ENCODE measurements at regions not wholly inside any gene's neighbourhood (a gene's known extent, or its start where the extent isn't known, plus 50 kb on each side); places are given as distances from the start of the nearest gene placed in this dataset.

DNA sequence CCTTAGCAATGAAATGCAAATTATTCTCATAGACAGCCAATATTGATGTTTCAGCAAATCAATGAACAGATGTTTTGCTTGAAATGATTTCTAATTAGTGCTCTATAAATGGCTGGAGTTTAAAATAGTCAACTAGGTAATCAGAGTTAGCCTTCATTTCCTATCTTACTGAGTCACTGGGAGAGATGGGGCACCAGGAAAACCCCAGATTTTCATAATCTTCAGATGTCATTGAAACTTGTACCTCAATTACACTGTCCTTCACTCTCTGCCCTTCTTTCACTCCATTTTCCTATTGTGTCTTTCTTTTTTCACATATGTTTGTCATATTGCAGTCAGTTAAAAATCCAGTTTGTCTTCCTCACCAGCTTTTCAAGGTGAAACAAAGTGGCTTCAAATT is 92.7 kb downstream of the C12orf75 start:
- Mint-ChIP-seq H3K4me1 (peaks cover 5% of the 10 kb centered on the region), H3K27me3 (peaks cover 19% of the 10 kb centered on the region), H3K27ac (no peak overlapping the region), H3K36me3 (ENCODE audit: low read depth) (no peaks in the 10 kb centered on the region), H3K4me3 (no peak overlapping the region)
- no peak for ATAC-seq
- DNase-seq: no peak
- H3K9me3 ChIP-seq (ENCODE audit: control insufficient read depth, low read length, poor library complexity, severe bottlenecking): no peaks in the 10 kb centered on the region

DNA sequence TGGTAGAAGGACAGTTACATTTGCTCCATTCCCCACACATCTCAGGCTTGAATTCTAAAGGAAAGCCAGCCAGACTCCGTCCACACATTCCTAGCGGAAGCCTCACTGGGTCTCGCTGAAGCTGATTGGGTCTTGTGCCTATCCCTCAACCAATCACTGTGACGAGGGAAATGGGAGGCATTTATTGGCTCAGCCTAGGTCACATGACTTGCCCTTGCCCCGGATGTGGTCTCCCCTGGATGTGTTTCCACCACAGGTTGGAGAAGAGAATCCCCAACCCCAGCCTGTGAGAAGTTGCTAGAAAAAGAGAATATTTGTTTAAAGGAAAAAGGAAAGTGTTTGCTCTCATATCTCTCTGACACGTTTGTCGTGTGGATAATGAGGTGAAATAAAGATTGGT is 93.4 kb downstream of the C12orf75 start:
- Mint-ChIP-seq H3K27ac (no peak overlapping the region), H3K36me3 (ENCODE audit: low read depth) (no peaks in the 10 kb centered on the region), H3K27me3 (peaks cover 15% of the 10 kb centered on the region), H3K4me1 (peaks cover 5% of the 10 kb centered on the region), H3K4me3 (no peak overlapping the region)
- ATAC-seq: no peak
- H3K9me3 ChIP-seq (ENCODE audit: control insufficient read depth, low read length, poor library complexity, severe bottlenecking): no peaks in the 10 kb centered on the region
- no peak for DNase-seq

DNA sequence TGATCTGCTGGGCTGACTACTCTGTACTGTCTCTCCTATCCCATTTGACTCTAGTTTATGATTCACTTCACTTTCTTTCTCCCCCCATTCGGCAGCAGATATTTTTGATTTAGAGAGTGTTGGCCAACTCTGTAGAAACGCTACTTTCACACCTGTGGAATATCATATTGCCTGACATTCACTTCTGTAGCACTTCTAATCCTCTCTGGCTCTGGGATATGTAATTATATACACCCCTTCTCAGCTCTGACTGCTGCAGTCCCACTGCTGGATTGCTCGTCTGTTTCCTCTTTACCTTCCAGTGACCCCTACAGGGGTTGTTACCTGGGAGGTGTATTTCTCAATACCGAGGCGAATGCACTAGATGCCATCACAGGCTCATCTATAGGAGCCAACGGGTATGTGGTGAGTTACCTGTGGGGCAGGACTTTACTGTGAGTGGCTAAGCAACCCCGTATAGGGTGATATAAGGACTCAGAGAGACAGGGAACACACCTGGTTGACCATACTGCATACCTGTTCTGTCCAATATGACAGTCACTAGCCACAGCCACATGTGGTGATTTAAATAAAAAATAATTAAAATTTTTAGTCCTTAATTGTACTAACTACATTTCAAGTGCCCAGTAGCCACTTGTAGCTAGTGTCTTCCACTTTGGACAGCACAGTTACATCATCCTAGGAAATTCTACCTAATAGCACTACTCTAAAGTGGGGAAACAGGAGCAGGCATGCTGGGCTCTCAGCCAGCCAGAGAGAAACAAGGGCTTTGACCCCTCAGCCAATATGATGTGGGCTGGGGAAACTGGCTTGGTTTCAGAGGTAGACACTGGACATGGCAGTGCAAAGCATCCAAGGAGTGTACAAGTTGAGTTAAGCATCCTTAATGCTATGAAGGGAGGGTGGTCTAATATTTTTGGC is 95.0 kb downstream of the C12orf75 start:
- H3K9me3 ChIP-seq (ENCODE audit: control insufficient read depth, low read length, poor library complexity, severe bottlenecking): no peaks in the 10 kb centered on the region
- no peak overlapping the region for H3K4me3 Mint-ChIP-seq
- peak overlapping the region; percentile 47 for H3K27ac Mint-ChIP-seq
- H3K36me3 Mint-ChIP-seq (ENCODE audit: low read depth): no peaks in the 10 kb centered on the region
- ATAC-seq (no peak), DNase-seq (no peak)
- H3K27me3 Mint-ChIP-seq: peaks cover 9% of the 10 kb centered on the region
- H3K4me1 Mint-ChIP-seq: peaks cover 5% of the 10 kb centered on the region

DNA sequence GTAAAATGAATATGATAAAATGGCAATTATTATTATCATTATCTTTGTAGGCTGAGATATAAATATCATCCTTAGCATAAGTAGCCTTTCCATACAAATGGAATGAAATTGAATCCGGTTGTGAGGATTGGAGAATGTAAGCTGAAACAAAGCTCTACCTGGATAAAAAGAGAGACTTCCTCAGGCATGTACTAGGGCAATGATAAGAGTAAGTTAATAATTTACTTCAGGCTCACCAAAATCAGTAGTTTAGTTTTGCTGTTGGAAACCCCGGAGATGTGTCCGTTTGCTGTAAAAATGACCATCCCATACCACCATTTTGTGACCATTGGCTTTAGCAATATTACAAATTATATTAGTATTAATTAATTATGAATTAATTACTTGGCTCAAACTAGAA is 96.3 kb downstream of the C12orf75 start:
- ATAC-seq (no peak), DNase-seq (no peak)
- no peak overlapping the region for H3K27ac Mint-ChIP-seq
- H3K4me1 Mint-ChIP-seq: peaks cover 5% of the 10 kb centered on the region
- no peak overlapping the region for H3K4me3 Mint-ChIP-seq
- H3K36me3 Mint-ChIP-seq (ENCODE audit: low read depth): no peaks in the 10 kb centered on the region
- peaks cover 12% of the 10 kb centered on the region for H3K27me3 Mint-ChIP-seq
- no peaks in the 10 kb centered on the region for H3K9me3 ChIP-seq (ENCODE audit: control insufficient read depth, low read length, poor library complexity, severe bottlenecking)

DNA sequence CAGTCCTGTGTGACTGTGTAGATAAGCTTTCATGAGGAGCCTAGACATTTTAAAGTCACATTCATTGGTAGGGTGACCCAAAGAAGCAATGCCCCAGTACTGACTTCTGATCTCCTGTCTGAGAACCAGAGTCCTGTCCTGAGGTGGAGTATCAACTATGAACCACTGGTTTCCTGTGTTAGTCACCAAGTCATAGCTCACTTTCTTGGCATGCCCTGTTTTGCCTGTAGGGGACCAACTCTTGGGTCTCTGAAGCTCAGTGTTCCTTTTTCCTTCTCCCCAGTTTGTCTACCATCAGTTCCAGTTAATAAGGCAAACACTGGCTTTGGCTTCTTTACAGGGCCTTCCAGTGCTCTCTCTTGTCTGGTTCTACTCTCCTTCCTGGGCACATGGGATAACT is 97.4 kb downstream of the C12orf75 start:
- peaks cover 16% of the 10 kb centered on the region for H3K27me3 Mint-ChIP-seq
- H3K4me3 Mint-ChIP-seq: no peak overlapping the region
- peaks cover 3% of the 10 kb centered on the region for H3K4me1 Mint-ChIP-seq
- DNase-seq (no peak), ATAC-seq (no peak)
- no peaks in the 10 kb centered on the region for H3K9me3 ChIP-seq (ENCODE audit: control insufficient read depth, low read length, poor library complexity, severe bottlenecking)
- no peaks in the 10 kb centered on the region for H3K36me3 Mint-ChIP-seq (ENCODE audit: low read depth)
- H3K27ac Mint-ChIP-seq: no peak overlapping the region

- ATAC-seq (no peak), DNase-seq (no peak)
- Mint-ChIP-seq H3K4me1 (peaks cover 3% of the 10 kb centered on the region), H3K36me3 (ENCODE audit: low read depth) (no peaks in the 10 kb centered on the region), H3K27me3 (peaks cover 16% of the 10 kb centered on the region), H3K27ac (no peak overlapping the region), H3K4me3 (no peak overlapping the region)
- no peaks in the 10 kb centered on the region for H3K9me3 ChIP-seq (ENCODE audit: control insufficient read depth, low read length, poor library complexity, severe bottlenecking)
These were observed 98.4 kb downstream of the C12orf75 start for GRCh38 chr12:105428793-105429395.

DNA sequence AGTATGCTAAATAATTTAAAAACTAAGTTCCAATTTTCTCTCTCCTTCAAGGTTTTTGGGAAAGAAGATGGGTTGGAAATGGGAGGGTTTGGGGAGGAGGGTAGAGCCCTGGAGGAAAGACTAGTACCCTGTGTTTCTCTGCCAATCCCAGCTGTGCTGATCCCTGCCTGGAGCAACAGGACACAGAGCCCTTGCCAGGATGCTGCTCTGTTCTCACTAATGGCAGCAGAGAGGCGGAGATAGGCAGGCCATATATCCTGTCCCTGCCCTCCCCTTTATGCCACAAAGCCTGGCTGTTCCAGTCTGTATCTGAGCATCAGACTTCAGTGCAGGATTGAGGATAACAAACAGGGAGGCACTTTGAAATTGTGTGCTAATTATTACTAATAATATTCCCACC is 99.0 kb downstream of the C12orf75 start:
- DNase-seq (no peak), ATAC-seq (no peak)
- Mint-ChIP-seq H3K4me3 (no peak overlapping the region), H3K36me3 (ENCODE audit: low read depth) (no peaks in the 10 kb centered on the region), H3K27me3 (peaks cover 20% of the 10 kb centered on the region), H3K4me1 (peaks cover 3% of the 10 kb centered on the region), H3K27ac (no peak overlapping the region)
- H3K9me3 ChIP-seq (ENCODE audit: control insufficient read depth, low read length, poor library complexity, severe bottlenecking): no peaks in the 10 kb centered on the region

DNA sequence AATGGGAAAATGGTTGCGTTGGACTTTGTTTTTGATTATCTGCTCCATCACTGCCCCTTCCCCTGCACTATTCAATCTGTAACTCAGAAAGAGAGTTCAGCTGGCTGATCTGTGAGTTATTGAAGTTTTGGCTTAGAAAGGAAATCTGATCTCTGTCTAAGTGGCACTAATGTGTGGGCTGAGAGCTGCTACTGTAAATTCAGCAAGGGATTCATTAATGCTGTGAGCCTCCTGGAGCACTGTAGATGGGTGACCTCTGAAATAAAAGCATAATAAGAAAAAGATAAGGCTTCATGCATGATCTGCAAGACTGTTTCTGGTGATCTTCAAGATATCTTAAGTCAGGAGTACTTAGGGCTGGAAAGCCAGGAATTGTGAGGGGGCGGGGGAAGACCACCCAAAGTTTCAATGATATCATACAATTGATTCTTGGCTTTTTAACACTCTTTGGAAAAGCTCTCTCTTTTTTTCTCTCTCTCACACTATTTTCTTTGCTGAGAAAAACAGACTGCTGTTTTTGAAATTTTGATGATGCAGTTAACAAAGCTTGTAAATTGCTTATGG is 101.1 kb downstream of the C12orf75 start:
- peaks cover 31% of the 10 kb centered on the region for H3K27me3 Mint-ChIP-seq
- H3K9me3 ChIP-seq (ENCODE audit: control insufficient read depth, low read length, poor library complexity, severe bottlenecking): no peaks in the 10 kb centered on the region
- no peak overlapping the region for H3K4me3 Mint-ChIP-seq
- H3K27ac Mint-ChIP-seq: no peak overlapping the region
- no peak for DNase-seq
- H3K36me3 Mint-ChIP-seq (ENCODE audit: low read depth): peaks cover 3% of the 10 kb centered on the region
- no peak for ATAC-seq
- H3K4me1 Mint-ChIP-seq: no peaks in the 10 kb centered on the region

- Mint-ChIP-seq H3K27me3 (peaks cover 37% of the 10 kb centered on the region), H3K4me3 (no peak overlapping the region), H3K27ac (no peak overlapping the region), H3K4me1 (no peaks in the 10 kb centered on the region), H3K36me3 (ENCODE audit: low read depth) (peaks cover 3% of the 10 kb centered on the region)
- no peaks in the 10 kb centered on the region for H3K9me3 ChIP-seq (ENCODE audit: control insufficient read depth, low read length, poor library complexity, severe bottlenecking)
- ATAC-seq: no peak
- DNase-seq: no peak
These were observed 103.3 kb downstream of the C12orf75 start for GRCh38 chr12:105433804-105434203.

GRCh38 chr12:105436636-105437035 is 106.1 kb downstream of the C12orf75 start:
- no peaks in the 10 kb centered on the region for H3K4me1 Mint-ChIP-seq
- H3K9me3 ChIP-seq (ENCODE audit: control insufficient read depth, low read length, poor library complexity, severe bottlenecking): no peaks in the 10 kb centered on the region

GRCh38 chr12:105440037-105440664 is 109.7 kb downstream of the C12orf75 start:
- Mint-ChIP-seq H3K27ac (no peak overlapping the region), H3K36me3 (ENCODE audit: low read depth) (peaks cover 3% of the 10 kb centered on the region), H3K4me1 (peaks cover 2% of the 10 kb centered on the region), H3K27me3 (peaks cover 42% of the 10 kb centered on the region), H3K4me3 (no peak overlapping the region)
- no peak for DNase-seq
- no peaks in the 10 kb centered on the region for H3K9me3 ChIP-seq (ENCODE audit: control insufficient read depth, low read length, poor library complexity, severe bottlenecking)
- ATAC-seq: no peak

More at GRCh38 chr12:105436636-105437035, 106.1 kb downstream of the C12orf75 start:
- H3K4me3 Mint-ChIP-seq: no peak overlapping the region
- ATAC-seq (no peak), DNase-seq (no peak)
- H3K27ac Mint-ChIP-seq: no peak overlapping the region
- peaks cover 34% of the 10 kb centered on the region for H3K27me3 Mint-ChIP-seq
- peaks cover 3% of the 10 kb centered on the region for H3K36me3 Mint-ChIP-seq (ENCODE audit: low read depth)

- DNase-seq (no peak), ATAC-seq (no peak)
- no peaks in the 10 kb centered on the region for H3K9me3 ChIP-seq (ENCODE audit: control insufficient read depth, low read length, poor library complexity, severe bottlenecking)
- Mint-ChIP-seq H3K4me3 (no peak overlapping the region), H3K4me1 (peaks cover 2% of the 10 kb centered on the region), H3K27me3 (peaks cover 35% of the 10 kb centered on the region), H3K27ac (no peak overlapping the region), H3K36me3 (ENCODE audit: low read depth) (no peaks in the 10 kb centered on the region)
These were observed 113.5 kb downstream of the C12orf75 start for GRCh38 chr12:105443802-105444652.
